ENCODE measurements at regions not wholly inside any gene's neighbourhood (a gene's known extent, or its start where the extent isn't known, plus 50 kb on each side); places are given as distances from the start of the nearest gene placed in this dataset.

DNA sequence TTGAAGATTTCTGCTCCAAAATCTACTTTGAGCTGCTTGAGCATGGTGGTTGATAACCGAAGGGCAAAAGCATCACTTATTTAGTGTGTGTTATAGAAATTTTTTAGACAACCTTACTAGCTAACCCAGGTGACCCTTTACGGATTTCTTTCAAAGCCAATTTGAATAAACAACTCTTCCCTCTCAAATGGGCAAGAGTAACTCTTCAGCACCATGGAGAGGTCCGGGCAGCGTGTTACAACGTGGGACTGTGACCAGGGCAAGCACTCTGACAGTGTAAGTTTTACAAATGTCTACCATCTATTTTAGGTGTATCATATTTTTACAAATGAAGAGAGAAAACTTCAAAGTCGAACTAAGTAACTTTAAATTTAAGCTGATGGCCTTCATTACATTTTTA, 471.8 kb downstream of the MFSD1 start:
- TF ChIP-seq, protein P1, sequence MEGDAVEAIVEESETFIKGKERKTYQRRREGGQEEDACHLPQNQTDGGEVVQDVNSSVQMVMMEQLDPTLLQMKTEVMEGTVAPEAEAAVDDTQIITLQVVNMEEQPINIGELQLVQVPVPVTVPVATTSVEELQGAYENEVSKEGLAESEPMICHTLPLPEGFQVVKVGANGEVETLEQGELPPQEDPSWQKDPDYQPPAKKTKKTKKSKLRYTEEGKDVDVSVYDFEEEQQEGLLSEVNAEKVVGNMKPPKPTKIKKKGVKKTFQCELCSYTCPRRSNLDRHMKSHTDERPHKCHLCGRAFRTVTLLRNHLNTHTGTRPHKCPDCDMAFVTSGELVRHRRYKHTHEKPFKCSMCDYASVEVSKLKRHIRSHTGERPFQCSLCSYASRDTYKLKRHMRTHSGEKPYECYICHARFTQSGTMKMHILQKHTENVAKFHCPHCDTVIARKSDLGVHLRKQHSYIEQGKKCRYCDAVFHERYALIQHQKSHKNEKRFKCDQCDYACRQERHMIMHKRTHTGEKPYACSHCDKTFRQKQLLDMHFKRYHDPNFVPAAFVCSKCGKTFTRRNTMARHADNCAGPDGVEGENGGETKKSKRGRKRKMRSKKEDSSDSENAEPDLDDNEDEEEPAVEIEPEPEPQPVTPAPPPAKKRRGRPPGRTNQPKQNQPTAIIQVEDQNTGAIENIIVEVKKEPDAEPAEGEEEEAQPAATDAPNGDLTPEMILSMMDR (IDR thresholded peaks at IDR 0.05): no peak
- no peak for TF ChIP-seq POLR2A (IDR thresholded peaks at IDR 0.05)
